Activated CD8-positive, alpha-beta memory T cell treated with anti-CD3 and anti-CD28 coated beads for 1 hour (primary cell): ENCODE measurements at regions not wholly inside any gene's neighbourhood (a gene's known extent, or its start where the extent isn't known, plus 50 kb on each side); places are given as distances from the start of the nearest gene placed in this dataset.

Experiments
- DNase-seq, 2 donors: peaks; one replicate each; pipeline ENCODE4 v3.0.0-alpha.2; 2020; ENCODE audit warnings: low read depth in 1 of 2; ENCODE audit errors: extremely low read depth in 1 of 2

- no peak for DNase-seq
These were observed 1181.8 kb downstream of the EFNB2 start for GRCh38 chr13:105353654-105354053.

- no peak for DNase-seq
These were observed 1186.3 kb downstream of the EFNB2 start for GRCh38 chr13:105349082-105349723.

GRCh38 chr13:105346141-105346775 lies 1189.2 kb downstream of the EFNB2 start:
- DNase-seq: no peak

DNA sequence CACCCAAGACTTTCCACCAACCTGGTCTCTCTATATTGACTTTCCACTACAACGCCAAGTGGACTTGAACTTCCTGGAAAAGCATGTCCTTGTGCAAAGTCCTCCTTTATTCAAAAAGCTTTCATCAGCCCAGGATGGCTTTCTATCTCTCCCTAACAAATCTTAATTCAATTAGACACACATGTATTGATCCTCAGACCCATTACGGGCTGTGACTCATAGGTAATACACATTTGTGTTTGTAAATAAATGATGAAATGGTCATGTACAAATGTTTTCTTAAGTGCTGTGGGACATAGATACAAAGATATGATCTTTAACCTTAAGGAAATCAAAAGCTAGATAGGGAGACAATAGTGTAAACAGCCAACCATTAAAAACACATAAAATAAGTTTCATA lies 1189.7 kb downstream of the EFNB2 start:
- no peak for DNase-seq

DNA sequence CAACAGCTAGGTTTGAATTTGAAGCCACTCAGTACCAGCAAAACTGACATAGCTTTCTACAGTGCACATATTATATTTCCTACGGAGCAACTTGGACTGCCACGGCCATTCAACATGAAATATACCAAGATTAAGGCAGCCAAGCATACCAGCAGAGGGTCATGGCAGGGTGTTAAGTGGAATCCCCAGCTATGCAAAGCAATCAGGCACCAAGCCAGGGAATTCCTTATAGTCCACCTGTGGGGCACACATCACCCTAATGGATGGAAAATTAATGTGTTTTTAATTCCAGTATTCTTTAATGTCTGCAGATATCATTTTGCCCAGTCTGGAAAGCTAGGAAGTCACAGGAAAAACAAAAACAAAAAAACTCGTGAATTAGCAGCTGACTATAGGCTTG lies 1190.3 kb downstream of the EFNB2 start:
- DNase-seq: no peak

DNA sequence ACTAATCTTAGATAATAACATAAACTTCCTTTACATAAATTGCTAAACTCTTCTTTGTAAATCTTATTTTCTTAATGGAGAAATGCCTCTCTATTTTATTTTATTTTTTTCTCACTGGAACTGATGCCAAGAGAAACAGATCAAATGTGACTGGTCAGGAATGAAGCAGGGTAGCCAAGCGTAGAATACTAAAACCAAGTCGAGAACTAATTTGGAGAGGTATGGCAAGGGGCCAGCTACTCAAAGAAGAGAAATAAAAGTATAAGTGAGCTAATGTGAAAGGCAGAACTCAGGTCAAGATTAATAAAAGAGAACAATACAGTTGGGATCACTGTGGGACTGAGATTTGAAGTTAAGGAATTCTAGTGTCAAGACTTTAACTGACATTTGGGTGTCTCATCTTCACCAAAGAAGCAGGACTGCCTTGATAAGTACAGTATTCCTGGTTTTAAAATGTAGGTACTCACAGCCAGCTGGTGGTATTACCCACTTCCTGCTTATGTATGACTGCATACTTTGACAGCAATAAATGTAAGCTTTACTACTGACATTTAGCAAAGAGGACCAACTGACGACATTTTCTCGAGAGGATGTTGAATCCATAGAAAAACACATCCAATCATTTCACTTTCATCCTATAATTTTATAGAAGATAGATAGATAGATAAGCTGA lies 1192.2 kb downstream of the EFNB2 start:
- DNase-seq: no peak

- no peak for DNase-seq
These were observed 1193.1 kb downstream of the EFNB2 start for GRCh38 chr13:105342281-105342820.

GRCh38 chr13:105341758-105342157 lies 1193.7 kb downstream of the EFNB2 start:
- DNase-seq: no peak

GRCh38 chr13:105341256-105341655 lies 1194.2 kb downstream of the EFNB2 start:
- no peak for DNase-seq

GRCh38 chr13:105340061-105340606 lies 1195.3 kb downstream of the EFNB2 start:
- DNase-seq: no peak

- DNase-seq: no peak
These were observed 1196.7 kb downstream of the EFNB2 start for GRCh38 chr13:105338773-105339172.

DNA sequence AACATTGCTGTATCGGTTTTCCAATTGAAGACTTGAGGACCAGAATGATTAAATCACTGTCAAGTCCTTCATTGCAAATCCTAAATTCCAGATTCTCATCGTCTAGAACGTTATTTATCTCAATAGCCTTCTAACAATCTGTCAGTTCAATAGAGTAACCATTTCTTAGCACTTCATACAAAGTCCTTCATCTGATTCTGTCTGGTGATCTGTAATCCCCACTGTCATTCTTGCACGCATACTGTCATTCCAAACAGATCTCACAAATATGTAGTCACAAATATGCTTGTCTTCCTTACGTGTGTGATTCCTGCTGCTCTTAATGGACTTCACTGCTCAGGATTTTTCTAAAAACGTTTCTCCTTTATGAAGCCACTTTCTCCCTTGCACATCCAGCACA lies 1197.5 kb downstream of the EFNB2 start:
- no peak for DNase-seq

DNA sequence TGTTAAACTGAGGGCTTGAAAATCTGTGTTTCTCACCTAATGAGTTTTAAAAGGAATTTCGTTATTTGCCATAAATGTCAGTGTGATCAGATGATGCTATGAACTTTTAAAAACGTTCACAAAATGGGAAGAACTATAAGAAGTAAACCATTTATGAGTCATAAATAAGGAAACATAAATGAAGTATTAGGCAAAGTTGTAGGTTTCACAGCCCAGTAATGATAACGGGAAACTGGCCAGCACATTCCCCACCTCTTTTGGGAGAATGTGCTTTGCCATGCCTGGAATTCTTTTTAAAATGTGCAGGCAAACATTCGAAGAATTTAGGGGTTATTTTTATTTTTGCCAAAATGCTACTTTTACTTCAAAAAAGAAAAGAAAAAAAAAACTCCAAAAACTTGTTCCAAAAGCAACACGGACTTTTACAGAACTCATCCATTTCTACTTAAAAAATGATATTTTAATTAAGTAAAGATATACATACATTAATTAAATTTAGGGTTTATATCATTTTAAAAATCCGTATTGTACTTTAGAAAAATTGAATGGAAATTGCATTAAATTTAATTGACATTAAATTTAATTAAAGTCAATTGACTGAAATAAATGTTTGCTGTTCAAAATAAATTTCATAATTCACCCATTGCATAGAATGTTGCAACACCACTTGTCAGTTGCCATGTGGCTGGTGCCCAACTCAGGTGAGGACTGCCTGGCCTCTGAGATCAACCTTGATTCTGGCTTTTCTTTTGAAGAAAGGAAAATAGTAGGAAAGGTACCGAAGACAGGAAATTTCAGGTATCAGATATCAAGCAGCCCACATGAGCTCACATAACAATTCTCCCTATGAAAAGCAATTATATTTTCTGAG lies 1198.5 kb downstream of the EFNB2 start:
- DNase-seq: no peak

DNA sequence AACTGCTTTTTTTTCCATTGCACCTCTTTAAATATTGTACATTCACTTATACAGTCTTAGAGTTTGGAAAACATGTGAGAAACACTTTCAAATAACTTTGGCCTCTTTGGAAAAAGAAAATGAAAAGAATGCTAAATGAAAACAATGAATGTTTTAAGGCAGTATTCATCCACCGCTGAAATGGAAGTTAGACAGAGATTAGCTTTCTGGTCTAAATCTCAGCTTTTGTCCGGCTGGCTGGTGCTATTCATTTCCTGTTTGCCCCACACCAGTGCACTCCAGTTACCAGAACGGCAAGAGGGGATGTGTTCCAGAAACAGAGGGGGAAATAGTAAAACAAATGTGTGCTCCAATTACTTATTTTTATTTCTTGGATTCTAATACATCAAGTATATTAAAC lies 1201.3 kb downstream of the EFNB2 start:
- DNase-seq: no peak

DNA sequence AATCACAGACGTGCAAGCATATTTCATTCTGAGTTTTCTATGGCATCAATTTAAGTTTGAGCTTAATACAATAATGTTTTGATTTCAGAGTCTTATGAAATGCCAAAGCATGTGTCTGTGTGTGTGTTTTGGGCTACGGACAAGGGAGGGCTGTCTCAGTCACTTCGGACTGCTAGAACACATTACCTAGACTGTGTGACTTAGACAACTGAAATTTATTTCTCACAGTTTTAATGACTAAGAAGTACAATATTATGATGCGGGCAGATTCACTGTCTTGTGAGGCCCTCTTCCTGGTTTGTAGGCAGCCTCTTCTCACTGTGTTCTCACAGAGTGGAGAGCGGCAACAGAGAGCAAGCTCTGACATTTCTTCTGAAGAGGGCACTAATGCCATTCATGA lies 1202.0 kb downstream of the EFNB2 start:
- no peak for DNase-seq

DNA sequence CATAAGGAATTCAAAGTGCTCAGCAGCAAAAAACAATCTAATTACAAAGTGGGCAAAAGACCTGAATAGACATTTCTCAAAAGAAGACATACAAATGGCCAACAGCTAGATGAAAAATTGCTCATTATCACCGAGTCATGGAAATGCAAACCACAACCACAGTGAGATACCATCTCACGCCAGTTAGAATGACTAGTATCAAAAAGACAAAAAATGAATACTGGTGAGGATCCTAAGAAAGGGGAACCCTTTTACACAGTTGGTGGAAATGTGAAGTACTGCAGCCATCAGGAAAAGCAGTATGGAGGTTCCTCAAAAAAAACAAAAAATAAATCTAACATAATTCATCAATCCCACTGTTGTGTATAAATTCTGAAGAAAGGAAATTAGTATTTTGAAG lies 1206.1 kb downstream of the EFNB2 start:
- no peak for DNase-seq

GRCh38 chr13:105328212-105328611 lies 1207.2 kb downstream of the EFNB2 start:
- no peak for DNase-seq

GRCh38 chr13:105327581-105328126 lies 1207.8 kb downstream of the EFNB2 start:
- DNase-seq: no peak

DNA sequence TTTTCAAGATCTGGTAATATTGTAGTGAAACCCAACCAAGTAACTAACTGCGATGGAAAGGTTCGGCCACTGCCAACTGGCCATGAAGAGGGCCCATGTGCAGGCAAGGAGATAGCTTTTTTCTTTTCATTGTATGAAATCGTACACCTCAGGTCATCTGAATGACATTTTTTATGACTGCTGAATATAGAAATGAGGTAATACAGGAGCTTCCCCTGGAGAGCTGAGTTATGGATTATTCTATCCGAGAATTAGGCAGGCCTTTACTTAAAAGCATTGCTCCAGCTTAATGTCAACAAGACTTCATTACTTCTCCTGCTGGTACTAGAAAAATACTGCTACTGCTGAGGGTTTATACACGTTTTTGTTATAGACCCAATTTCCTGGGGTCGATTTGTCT lies 1215.6 kb downstream of the EFNB2 start:
- DNase-seq: no peak

- no peak for DNase-seq
These were observed 1218.7 kb downstream of the EFNB2 start for GRCh38 chr13:105316731-105317130.

GRCh38 chr13:105312906-105313305 lies 1222.6 kb downstream of the EFNB2 start:
- no peak for DNase-seq
